Left ventricle myocardium inferior (tissue), 1 donor: ENCODE measurements at regions not wholly inside any gene's neighbourhood (a gene's known extent, or its start where the extent isn't known, plus 50 kb on each side); places are given as distances from the start of the nearest gene placed in this dataset.

Experiments used
- DNase-seq: peaks from one replicate; pipeline ENCODE4 v3.0.0-alpha.2; 2020
- H3K27ac ChIP-seq: fragments of 200-600 bp; replicated peaks from 2 replicates; pipeline ENCODE4 v1.8.0; 2021
- H3K27me3 ChIP-seq: fragments of 200-600 bp; 2 replicates; pipeline ENCODE4 v1.8.0; 2021; ENCODE audit warnings: low read depth
- H3K36me3 ChIP-seq: fragments of 200-600 bp; 2 replicates; pipeline ENCODE4 v1.8.0; 2021
- H3K4me1 ChIP-seq: fragments of 200-600 bp; 2 replicates; pipeline ENCODE4 v1.8.0; 2021
- H3K4me3 ChIP-seq: fragments of 200-600 bp; 2 replicates; pipeline ENCODE4 v1.8.0; 2021; ENCODE audit warnings: mild to moderate bottlenecking, moderate library complexity
- H3K9me3 ChIP-seq: fragments of 200-600 bp; replicated peaks from 2 replicates; pipeline ENCODE4 v1.8.0; 2021
- intact Hi-C: fragments of 100-400 bp; cut with micrococcal nuclease; formaldehyde crosslinking; loops from one replicate; pipeline ENCODE4 v1.11.0; 2022
- TF ChIP-seq, protein P1 (sequence below): fragments of 200-600 bp; IDR thresholded peaks from 2 replicates; pipeline ENCODE4 v1.8.0; 2021; ENCODE audit warnings: antibody characterized with exemption, mild to moderate bottlenecking, borderline replicate concordance
- donor health status: DM: no; HTN: yes; CAD: no; lungs with severe emphysema.

DNA sequence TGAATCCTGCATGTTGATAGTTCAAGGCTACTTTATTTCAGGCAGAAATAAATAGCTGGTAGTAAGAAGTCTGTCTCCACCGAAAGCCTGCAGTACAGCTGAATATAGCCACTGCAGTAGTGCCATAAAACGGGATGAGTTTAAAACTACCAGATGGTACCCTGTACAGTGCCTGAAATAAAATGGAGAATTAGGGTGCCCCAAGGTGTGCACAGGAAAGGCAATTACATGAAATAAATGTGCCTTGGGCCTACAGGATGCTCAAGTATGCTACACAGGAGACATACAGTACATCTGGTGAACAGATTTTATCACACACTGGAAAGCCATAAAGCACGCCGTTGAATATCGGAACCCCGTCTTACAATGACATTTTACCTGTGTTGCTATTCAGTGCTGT lies 447.7 kb upstream of the HNRNPA3 start:
- H3K4me3 ChIP-seq = no peak overlapping the region
- no peaks in the 10 kb centered on the region for H3K36me3 ChIP-seq
- no peak overlapping the region for H3K27ac ChIP-seq
- peaks cover 7% of the 10 kb centered on the region for H3K4me1 ChIP-seq
- TF ChIP-seq, protein P1, sequence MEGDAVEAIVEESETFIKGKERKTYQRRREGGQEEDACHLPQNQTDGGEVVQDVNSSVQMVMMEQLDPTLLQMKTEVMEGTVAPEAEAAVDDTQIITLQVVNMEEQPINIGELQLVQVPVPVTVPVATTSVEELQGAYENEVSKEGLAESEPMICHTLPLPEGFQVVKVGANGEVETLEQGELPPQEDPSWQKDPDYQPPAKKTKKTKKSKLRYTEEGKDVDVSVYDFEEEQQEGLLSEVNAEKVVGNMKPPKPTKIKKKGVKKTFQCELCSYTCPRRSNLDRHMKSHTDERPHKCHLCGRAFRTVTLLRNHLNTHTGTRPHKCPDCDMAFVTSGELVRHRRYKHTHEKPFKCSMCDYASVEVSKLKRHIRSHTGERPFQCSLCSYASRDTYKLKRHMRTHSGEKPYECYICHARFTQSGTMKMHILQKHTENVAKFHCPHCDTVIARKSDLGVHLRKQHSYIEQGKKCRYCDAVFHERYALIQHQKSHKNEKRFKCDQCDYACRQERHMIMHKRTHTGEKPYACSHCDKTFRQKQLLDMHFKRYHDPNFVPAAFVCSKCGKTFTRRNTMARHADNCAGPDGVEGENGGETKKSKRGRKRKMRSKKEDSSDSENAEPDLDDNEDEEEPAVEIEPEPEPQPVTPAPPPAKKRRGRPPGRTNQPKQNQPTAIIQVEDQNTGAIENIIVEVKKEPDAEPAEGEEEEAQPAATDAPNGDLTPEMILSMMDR = no peak
- intact Hi-C loops = no loop called here
- no peaks in the 10 kb centered on the region for H3K9me3 ChIP-seq
- DNase-seq = no peak
- H3K27me3 ChIP-seq = peaks cover 4% of the 10 kb centered on the region

DNA sequence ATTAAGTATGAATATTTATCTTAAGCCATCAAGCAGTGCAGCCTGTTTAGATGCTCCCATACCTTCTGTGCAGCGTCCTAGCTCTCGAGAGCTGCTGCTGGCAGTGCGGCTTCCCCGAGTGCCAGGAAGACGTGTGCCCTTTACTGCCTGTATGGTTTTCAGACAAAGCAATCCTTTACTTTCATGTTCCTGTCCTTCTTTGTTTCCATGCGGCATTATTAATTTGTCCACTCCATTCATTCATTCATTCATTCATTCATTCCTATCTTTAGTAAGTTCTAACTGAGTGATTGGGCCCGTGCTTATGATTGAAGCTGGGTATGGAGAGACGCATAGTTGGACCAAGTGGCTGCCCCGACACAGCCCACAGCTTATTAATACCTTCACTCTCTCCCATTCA lies 446.6 kb upstream of the HNRNPA3 start:
- intact Hi-C loops = no loop called here
- Histone ChIP-seq H3K27me3 (peaks cover 4% of the 10 kb centered on the region), H3K27ac (no peak overlapping the region), H3K4me1 (peaks cover 7% of the 10 kb centered on the region), H3K9me3 (no peaks in the 10 kb centered on the region), H3K4me3 (no peak overlapping the region), H3K36me3 (no peaks in the 10 kb centered on the region)
- TF ChIP-seq, protein P1 = no peak
- DNase-seq = no peak

DNA sequence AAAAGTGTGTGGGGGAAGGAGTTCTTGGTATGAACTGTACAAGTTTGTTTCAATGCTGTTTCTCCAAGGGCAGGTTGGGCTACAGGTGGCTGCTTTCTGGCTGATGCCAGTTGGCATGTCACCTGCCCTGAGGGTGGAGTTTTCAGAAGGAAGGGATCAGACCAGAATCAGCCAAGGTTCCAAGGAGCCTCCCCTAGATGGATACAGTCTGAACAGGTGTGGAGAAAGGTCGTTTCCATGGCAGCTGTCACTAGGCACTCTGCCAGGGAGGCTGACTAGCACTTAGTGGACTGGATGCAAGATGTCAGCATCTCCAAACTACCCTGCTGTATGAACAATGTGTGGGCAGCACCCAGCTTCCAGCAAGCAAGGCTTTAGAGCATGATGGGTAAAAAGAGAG lies 444.4 kb upstream of the HNRNPA3 start:
- Histone ChIP-seq H3K4me3 (no peak overlapping the region), H3K36me3 (no peaks in the 10 kb centered on the region), H3K9me3 (no peaks in the 10 kb centered on the region), H3K27ac (no peak overlapping the region), H3K4me1 (peaks cover 2% of the 10 kb centered on the region), H3K27me3 (peaks cover 4% of the 10 kb centered on the region)
- intact Hi-C loops = no loop called here
- no peak for DNase-seq
- TF ChIP-seq, protein P1 = no peak

DNA sequence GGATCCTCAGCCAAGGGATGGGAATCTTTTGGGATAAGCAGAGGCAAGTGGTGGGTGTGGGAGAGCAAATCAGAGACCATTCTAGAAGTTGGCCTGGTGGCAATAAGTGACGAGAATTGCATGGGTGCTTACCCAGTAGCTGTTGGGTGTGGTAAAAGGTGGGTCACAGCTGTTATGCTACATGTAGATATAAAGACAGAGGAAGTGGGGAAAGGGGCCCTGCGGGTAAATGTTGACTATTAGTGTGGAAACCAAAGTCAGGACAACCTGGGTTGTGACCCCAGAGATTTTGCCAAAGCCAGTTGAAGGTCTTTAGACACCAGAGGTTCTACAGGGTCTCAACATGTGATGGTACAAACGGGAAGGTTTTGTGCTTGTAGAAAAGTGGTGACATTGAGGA lies 443.6 kb upstream of the HNRNPA3 start:
- H3K27me3 ChIP-seq = peaks cover 4% of the 10 kb centered on the region
- no peak overlapping the region for H3K27ac ChIP-seq
- peaks cover under 1% of the 10 kb centered on the region for H3K9me3 ChIP-seq
- H3K4me1 ChIP-seq = no peaks in the 10 kb centered on the region
- DNase-seq = no peak
- no peak overlapping the region for H3K4me3 ChIP-seq
- no peaks in the 10 kb centered on the region for H3K36me3 ChIP-seq
- TF ChIP-seq, protein P1 = no peak
- intact Hi-C loops = no loop called here

DNA sequence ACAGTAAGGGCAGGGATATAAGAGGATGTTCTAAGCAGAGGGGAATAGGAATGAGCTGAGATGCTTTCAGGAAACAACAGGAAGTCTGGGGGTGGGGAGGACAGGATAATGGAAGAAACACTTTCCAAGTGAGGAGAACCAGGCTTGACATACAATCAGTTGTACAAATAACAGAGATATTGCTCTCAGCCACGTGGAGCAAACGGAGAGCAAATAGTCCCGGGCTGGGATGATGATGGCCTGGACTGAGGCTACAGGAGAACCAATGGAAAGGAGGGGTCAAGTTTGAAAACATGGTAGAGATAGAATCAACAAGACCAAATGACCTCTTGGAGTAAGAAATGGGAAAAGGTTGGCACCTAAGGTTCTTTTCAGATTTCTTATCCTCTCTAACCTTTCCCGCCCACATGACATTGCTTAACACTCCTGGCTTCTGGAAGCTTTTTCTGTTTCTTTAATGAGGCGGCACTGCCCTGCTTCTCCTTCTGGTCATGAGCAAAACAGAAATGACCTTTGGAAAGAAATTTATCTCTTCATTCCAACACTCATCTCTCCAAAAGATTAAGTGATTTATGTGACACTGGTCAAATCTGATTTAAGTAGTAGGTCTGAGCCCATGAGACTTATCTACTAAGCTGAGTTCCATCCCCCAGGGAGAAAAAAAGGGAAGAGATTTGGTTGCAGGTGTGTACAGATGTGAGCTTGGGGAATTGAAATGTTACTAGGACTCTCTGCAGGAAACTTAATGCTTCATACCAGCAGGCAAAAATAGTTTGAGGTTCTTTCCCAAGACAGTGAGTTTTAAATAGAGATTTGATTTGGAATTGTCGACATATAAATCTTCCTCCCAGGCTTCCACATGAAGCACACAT lies 442.9 kb upstream of the HNRNPA3 start:
- TF ChIP-seq, protein P1 = no peak
- Histone ChIP-seq H3K27me3 (peaks cover 4% of the 10 kb centered on the region), H3K27ac (no peak overlapping the region), H3K4me3 (no peak overlapping the region), H3K9me3 (peaks cover 3% of the 10 kb centered on the region), H3K36me3 (no peaks in the 10 kb centered on the region), H3K4me1 (no peaks in the 10 kb centered on the region)
- no peak for DNase-seq
- intact Hi-C loops = no loop called here
